HCT116 (cell line): ENCODE measurements at regions not wholly inside any gene's neighbourhood (a gene's known extent, or its start where the extent isn't known, plus 50 kb on each side); places are given as distances from the start of the nearest gene placed in this dataset.

Experiments
- ATAC-seq: fragments of 200-7000 bp; cut with Tn5 transposase; 2 replicates; pipeline ENCODE4 v1.9.1; 2020; ENCODE audit warnings: mild to moderate bottlenecking, moderate library complexity
- BruUV-seq: library from RNA; stranded (reverse); fragments of 400-500 nt; replicated peaks from 2 replicates; lab custom pipeline; 2021; lab: Mats Ljungman, UMichigan
- CTCF ChIA-PET: fragments of 300-600 bp; sonication (Branson Sonifier 250); formaldehyde crosslinking; loops from one replicate; lab custom pipeline; 2021; ENCODE audit warnings: antibody characterized with exemption; lab: Charles Lee
- POLR2A ChIA-PET: fragments of 300-600, 350-600 bp; sonication (Branson Sonifier 250); formaldehyde crosslinking; loops from one replicate; lab custom pipeline; 2021; ENCODE audit warnings: antibody characterized with exemption; lab: Charles Lee
- RAD21 ChIA-PET, 2 experiments: fragments of 300-600 bp; sonication (Branson Sonifier 250); formaldehyde crosslinking; loops; one replicate each; lab custom pipeline; 2023; ENCODE audit warnings: low total read pairs in 2 of 2; ENCODE audit not compliant: uncharacterized antibody in 2 of 2, unreplicated experiment in 2 of 2, low non-redundant PET in 1 of 2; lab: Charles Lee
- DNase-seq: peaks from one replicate; pipeline ENCODE4 v3.0.0-alpha.2; 2010; ENCODE audit warnings: low read depth, low spot score
- H2AFZ ChIP-seq: fragments of 200-600 bp; shearing (Covaris generic), sonication (generic); 2 replicates; pipeline ENCODE4 v1.6.1; 2017; ENCODE audit warnings: low read depth, mixed run types, mixed read lengths, antibody characterized with exemption, low read length; ENCODE audit not compliant: poor library complexity, severe bottlenecking
- H3K27ac ChIP-seq: 2 replicates; pipeline ENCODE4 v1.5.1; 2012; ENCODE audit warnings: low read depth, low read length
- H3K27me3 ChIP-seq: fragments of 200-600 bp; sonication (generic); 2 replicates; pipeline ENCODE4 v1.6.1; 2016; ENCODE audit warnings: mixed run types, low read length, mixed read lengths; ENCODE audit not compliant: insufficient read depth
- H3K36me3 ChIP-seq, 2 experiments: fragments of 200-500 bp in 1 of 2; fragments of 200-600 bp in 1 of 2; sonication (Bioruptor generic) in 1 of 2; sonication (generic) in 1 of 2; 2 replicates each; pipeline versions ENCODE4 v1.5.1 to v1.6.1; 2014 to 2016; ENCODE audit warnings: low read length in 2 of 2, inconsistent platforms in 1 of 2, mixed read lengths in 1 of 2, mixed run types in 1 of 2; ENCODE audit not compliant: insufficient read depth in 2 of 2, control insufficient read depth in 1 of 2
- H3K4me1 ChIP-seq, 2 experiments: fragments of 200-600 bp in 1 of 2; sonication (generic) in 1 of 2; 2 replicates each; pipeline versions ENCODE4 v1.5.1 to v1.6.1; 2012 to 2017; ENCODE audit warnings: low read length in 2 of 2, inconsistent platforms in 1 of 2, mild to moderate bottlenecking in 1 of 2, mixed read lengths in 1 of 2, mixed run types in 1 of 2, moderate library complexity in 1 of 2; ENCODE audit not compliant: insufficient read depth in 2 of 2, control insufficient read depth in 1 of 2
- H3K4me2 ChIP-seq: fragments of 200-600 bp; sonication (generic); 2 replicates; pipeline ENCODE4 v1.6.1; 2017; ENCODE audit warnings: mixed run types, low read length, mixed read lengths
- H3K4me3 ChIP-seq, 2 experiments: fragments of 200-600 bp in 1 of 2; sonication (generic) in 1 of 2; replicated peaks in 1 of 2; 2 replicates each; pipeline ENCODE4 v1.5.1; 2011 to 2016; ENCODE audit warnings: low read length in 2 of 2, control low read depth in 1 of 2, low read depth in 1 of 2, mild to moderate bottlenecking in 1 of 2, mixed read lengths in 1 of 2, mixed run types in 1 of 2
- H3K79me2 ChIP-seq: fragments of 200-600 bp; sonication (generic); 2 replicates; pipeline ENCODE4 v1.6.1; 2017; ENCODE audit warnings: mild to moderate bottlenecking, mixed run types, low read length, moderate library complexity, mixed read lengths; ENCODE audit not compliant: insufficient read depth
- H3K9ac ChIP-seq: fragments of 200-600 bp; sonication (generic); 2 replicates; pipeline ENCODE4 v1.6.1; 2016; ENCODE audit warnings: low read length, mixed read lengths
- H3K9me2 ChIP-seq: fragments of 200-600 bp; sonication (generic), shearing (Covaris generic); 2 replicates; pipeline ENCODE4 v1.6.1; 2017; ENCODE audit warnings: mixed run types, mild to moderate bottlenecking, moderate library complexity; ENCODE audit not compliant: insufficient read depth
- H3K9me3 ChIP-seq, 2 experiments: fragments of 200-500 bp in 1 of 2; fragments of 200-600 bp in 1 of 2; sonication (Bioruptor generic) in 1 of 2; sonication (generic) in 1 of 2; 2 replicates each; pipeline ENCODE4 v1.6.1; 2014 to 2017; ENCODE audit warnings: low read length in 2 of 2, mixed read lengths in 2 of 2, inconsistent platforms in 1 of 2, low read depth in 1 of 2, mild to moderate bottlenecking in 1 of 2, mixed run types in 1 of 2, moderate library complexity in 1 of 2; ENCODE audit not compliant: control insufficient read depth in 1 of 2, insufficient read depth in 1 of 2
- H4K20me1 ChIP-seq: fragments of 200-600 bp; sonication (generic), shearing (Covaris generic); 2 replicates; pipeline ENCODE4 v1.6.1; 2017; ENCODE audit warnings: mixed run types, mild to moderate bottlenecking, moderate library complexity; ENCODE audit not compliant: insufficient read depth
- ATF3 ChIP-seq: IDR thresholded peaks from 2 replicates; pipeline ENCODE4 v1.6.1; 2012
- FOSL1 ChIP-seq: IDR thresholded peaks from 2 replicates; pipeline ENCODE4 v1.6.1; 2012; ENCODE audit warnings: low read depth
- JUND ChIP-seq: IDR thresholded peaks from 2 replicates; pipeline ENCODE4 v1.6.1; 2012
- POLR2A ChIP-seq: IDR thresholded peaks from 2 replicates; pipeline ENCODE4 v1.7.0; 2011; ENCODE audit warnings: borderline replicate concordance; ENCODE audit not compliant: insufficient read depth, insufficient read length; ENCODE audit errors: extremely low read depth
- POLR2AphosphoS5 ChIP-seq: IDR thresholded peaks from 2 replicates; pipeline ENCODE4 v1.6.1; 2011; ENCODE audit warnings: mild to moderate bottlenecking, low read depth, low read length, moderate library complexity
- RAD21 ChIP-seq: IDR thresholded peaks from 2 replicates; pipeline ENCODE4 v1.6.1; 2012; ENCODE audit warnings: low read depth, mild to moderate bottlenecking
- ZNF274 ChIP-seq: fragments of 200-500 bp; sonication (Bioruptor generic); IDR thresholded peaks from 2 replicates; pipeline ENCODE4 v1.6.1; 2014; ENCODE audit warnings: mild to moderate bottlenecking, low read depth, low read length, inconsistent platforms
- intact Hi-C: fragments of 100-400 bp; cut with micrococcal nuclease; formaldehyde crosslinking; loops from 2 replicates; pipeline ENCODE4 v1.10.0; 2022
- TF ChIP-seq, protein P1 (sequence below): IDR thresholded peaks from 2 replicates; pipeline ENCODE4 v1.6.1; 2012; ENCODE audit warnings: low read depth
- TF ChIP-seq, protein P2 (sequence below), 3 experiments: fragments of 200-600 bp in 1 of 3; sonication (generic) in 1 of 3; IDR thresholded peaks in 2 of 3; conservative IDR thresholded peaks in 1 of 3; 2 replicates each; pipeline ENCODE4 v1.5.1; 2012 to 2017; ENCODE audit warnings: low read depth in 2 of 3, low read length in 2 of 3, antibody characterized with exemption in 1 of 3, borderline replicate concordance in 1 of 3, control low read depth in 1 of 3, mild to moderate bottlenecking in 1 of 3, mixed read lengths in 1 of 3, mixed run types in 1 of 3, moderate library complexity in 1 of 3; ENCODE audit not compliant: insufficient read depth in 1 of 3
- TF ChIP-seq, protein P3 (sequence below): IDR thresholded peaks from 2 replicates; pipeline ENCODE4 v1.6.1; 2012

DNA sequence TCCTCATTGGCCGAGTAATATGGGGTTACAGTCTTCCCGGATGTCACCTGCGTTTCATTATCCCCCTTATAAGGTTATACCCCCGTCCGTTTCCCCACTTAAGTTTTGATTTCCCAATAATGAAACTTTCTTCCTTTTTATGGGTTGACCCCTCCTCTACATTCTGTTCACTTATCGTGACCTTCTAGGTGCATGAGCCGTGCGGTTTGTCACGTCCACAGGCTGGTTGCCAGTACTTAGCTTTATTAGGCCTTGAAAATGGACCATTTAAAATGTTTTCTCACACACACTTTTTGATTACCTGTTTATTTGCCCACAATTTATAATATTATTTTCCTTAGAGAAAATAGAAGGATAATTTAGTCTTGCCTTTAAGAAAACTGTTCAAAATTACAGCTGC, 111.5 kb downstream of the FAM174A start:
- POLR2A ChIA-PET = no interaction called here

More for the DNA sequence above, 111.5 kb downstream of the FAM174A start:
- H3K27ac ChIP-seq = no peak overlapping the region
- no peak for TF ChIP-seq RAD21
- no peak for TF ChIP-seq JUND
- TF ChIP-seq, protein P1, sequence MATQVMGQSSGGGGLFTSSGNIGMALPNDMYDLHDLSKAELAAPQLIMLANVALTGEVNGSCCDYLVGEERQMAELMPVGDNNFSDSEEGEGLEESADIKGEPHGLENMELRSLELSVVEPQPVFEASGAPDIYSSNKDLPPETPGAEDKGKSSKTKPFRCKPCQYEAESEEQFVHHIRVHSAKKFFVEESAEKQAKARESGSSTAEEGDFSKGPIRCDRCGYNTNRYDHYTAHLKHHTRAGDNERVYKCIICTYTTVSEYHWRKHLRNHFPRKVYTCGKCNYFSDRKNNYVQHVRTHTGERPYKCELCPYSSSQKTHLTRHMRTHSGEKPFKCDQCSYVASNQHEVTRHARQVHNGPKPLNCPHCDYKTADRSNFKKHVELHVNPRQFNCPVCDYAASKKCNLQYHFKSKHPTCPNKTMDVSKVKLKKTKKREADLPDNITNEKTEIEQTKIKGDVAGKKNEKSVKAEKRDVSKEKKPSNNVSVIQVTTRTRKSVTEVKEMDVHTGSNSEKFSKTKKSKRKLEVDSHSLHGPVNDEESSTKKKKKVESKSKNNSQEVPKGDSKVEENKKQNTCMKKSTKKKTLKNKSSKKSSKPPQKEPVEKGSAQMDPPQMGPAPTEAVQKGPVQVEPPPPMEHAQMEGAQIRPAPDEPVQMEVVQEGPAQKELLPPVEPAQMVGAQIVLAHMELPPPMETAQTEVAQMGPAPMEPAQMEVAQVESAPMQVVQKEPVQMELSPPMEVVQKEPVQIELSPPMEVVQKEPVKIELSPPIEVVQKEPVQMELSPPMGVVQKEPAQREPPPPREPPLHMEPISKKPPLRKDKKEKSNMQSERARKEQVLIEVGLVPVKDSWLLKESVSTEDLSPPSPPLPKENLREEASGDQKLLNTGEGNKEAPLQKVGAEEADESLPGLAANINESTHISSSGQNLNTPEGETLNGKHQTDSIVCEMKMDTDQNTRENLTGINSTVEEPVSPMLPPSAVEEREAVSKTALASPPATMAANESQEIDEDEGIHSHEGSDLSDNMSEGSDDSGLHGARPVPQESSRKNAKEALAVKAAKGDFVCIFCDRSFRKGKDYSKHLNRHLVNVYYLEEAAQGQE = no peak
- TF ChIP-seq ATF3 = no peak
- TF ChIP-seq, protein P2, sequence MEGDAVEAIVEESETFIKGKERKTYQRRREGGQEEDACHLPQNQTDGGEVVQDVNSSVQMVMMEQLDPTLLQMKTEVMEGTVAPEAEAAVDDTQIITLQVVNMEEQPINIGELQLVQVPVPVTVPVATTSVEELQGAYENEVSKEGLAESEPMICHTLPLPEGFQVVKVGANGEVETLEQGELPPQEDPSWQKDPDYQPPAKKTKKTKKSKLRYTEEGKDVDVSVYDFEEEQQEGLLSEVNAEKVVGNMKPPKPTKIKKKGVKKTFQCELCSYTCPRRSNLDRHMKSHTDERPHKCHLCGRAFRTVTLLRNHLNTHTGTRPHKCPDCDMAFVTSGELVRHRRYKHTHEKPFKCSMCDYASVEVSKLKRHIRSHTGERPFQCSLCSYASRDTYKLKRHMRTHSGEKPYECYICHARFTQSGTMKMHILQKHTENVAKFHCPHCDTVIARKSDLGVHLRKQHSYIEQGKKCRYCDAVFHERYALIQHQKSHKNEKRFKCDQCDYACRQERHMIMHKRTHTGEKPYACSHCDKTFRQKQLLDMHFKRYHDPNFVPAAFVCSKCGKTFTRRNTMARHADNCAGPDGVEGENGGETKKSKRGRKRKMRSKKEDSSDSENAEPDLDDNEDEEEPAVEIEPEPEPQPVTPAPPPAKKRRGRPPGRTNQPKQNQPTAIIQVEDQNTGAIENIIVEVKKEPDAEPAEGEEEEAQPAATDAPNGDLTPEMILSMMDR (IDR thresholded peaks at IDR 0.05 in 2 of 3, conservative IDR thresholded peaks at IDR 0.05 in 1 of 3; ENCODE audit: borderline replicate concordance in 1 of 3, insufficient read depth in 1 of 3, low read depth in 2 of 3, low read length in 2 of 3) = no peak
- no peak for TF ChIP-seq POLR2AphosphoS5
- no peak for TF ChIP-seq FOSL1
- TF ChIP-seq, protein P3, sequence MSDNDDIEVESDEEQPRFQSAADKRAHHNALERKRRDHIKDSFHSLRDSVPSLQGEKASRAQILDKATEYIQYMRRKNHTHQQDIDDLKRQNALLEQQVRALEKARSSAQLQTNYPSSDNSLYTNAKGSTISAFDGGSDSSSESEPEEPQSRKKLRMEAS = no peak
- TF ChIP-seq POLR2A = no peak
- TF ChIP-seq ZNF274 = no peak
- TF ChIP-seq, all 23 proteins: peak for 0
- DNase-seq (no peak), ATAC-seq (no peak)
- CTCF ChIA-PET = no interaction called here
- RAD21 ChIA-PET = no interaction called here
- H3K9me2 ChIP-seq = no peaks in the 10 kb centered on the region
- H3K4me2 ChIP-seq = no peak overlapping the region
- BruUV-seq = no TSS peak
- H3K4me3 ChIP-seq = no peak overlapping the region
- no peaks in the 10 kb centered on the region for H3K27me3 ChIP-seq
- peaks cover 4 to 7% of the 10 kb centered on the region in 2 experiments; a peak in 2 of 4 replicates for H3K4me1 ChIP-seq
- no peaks in the 10 kb centered on the region for H3K9me3 ChIP-seq
- intact Hi-C loops = no loop called here
- peak overlapping the region; percentile 78 for H2AFZ ChIP-seq
- H3K9ac ChIP-seq = no peak overlapping the region
- no peaks in the 10 kb centered on the region for H3K79me2 ChIP-seq
- H4K20me1 ChIP-seq = no peaks in the 10 kb centered on the region
- H3K36me3 ChIP-seq = no peaks in the 10 kb centered on the region
